ENCODE measurements at regions not wholly inside any gene's neighbourhood (a gene's known extent, or its start where the extent isn't known, plus 50 kb on each side); places are given as distances from the start of the nearest gene placed in this dataset.

DNA sequence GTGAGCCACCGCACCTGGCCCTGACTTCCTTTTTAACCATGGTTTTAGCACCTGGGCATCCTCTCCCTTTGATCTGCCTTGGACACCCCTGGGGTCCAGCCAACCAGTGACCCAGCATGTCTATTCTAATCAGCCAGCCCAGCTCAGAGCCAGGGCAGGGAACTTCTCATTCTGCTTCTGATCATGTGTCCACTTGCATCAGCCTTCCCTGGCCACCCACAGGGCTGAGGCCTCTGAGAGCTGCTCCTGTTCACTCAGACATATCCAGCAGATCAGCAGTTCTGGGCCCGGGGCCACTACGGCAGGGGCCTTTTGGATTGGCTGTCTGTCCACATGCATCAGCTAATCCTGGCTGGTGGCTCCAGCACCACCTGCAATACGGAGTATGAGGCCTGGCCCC is 117.9 kb upstream of the MAP1LC3B2 start:
- H3K36me3 ChIP-seq (ENCODE audit: control insufficient read depth, insufficient read depth, low read length): no peaks in the 10 kb centered on the region
- no peaks in the 10 kb centered on the region for H3K27me3 ChIP-seq (ENCODE audit: control insufficient read depth, insufficient read depth, low read length)
- no TSS peak for BruUV-seq (replicated peaks)
- TF ChIP-seq, protein P1, sequence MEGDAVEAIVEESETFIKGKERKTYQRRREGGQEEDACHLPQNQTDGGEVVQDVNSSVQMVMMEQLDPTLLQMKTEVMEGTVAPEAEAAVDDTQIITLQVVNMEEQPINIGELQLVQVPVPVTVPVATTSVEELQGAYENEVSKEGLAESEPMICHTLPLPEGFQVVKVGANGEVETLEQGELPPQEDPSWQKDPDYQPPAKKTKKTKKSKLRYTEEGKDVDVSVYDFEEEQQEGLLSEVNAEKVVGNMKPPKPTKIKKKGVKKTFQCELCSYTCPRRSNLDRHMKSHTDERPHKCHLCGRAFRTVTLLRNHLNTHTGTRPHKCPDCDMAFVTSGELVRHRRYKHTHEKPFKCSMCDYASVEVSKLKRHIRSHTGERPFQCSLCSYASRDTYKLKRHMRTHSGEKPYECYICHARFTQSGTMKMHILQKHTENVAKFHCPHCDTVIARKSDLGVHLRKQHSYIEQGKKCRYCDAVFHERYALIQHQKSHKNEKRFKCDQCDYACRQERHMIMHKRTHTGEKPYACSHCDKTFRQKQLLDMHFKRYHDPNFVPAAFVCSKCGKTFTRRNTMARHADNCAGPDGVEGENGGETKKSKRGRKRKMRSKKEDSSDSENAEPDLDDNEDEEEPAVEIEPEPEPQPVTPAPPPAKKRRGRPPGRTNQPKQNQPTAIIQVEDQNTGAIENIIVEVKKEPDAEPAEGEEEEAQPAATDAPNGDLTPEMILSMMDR (IDR thresholded peaks at IDR 0.05): no peak
- TF ChIP-seq, protein P2, sequence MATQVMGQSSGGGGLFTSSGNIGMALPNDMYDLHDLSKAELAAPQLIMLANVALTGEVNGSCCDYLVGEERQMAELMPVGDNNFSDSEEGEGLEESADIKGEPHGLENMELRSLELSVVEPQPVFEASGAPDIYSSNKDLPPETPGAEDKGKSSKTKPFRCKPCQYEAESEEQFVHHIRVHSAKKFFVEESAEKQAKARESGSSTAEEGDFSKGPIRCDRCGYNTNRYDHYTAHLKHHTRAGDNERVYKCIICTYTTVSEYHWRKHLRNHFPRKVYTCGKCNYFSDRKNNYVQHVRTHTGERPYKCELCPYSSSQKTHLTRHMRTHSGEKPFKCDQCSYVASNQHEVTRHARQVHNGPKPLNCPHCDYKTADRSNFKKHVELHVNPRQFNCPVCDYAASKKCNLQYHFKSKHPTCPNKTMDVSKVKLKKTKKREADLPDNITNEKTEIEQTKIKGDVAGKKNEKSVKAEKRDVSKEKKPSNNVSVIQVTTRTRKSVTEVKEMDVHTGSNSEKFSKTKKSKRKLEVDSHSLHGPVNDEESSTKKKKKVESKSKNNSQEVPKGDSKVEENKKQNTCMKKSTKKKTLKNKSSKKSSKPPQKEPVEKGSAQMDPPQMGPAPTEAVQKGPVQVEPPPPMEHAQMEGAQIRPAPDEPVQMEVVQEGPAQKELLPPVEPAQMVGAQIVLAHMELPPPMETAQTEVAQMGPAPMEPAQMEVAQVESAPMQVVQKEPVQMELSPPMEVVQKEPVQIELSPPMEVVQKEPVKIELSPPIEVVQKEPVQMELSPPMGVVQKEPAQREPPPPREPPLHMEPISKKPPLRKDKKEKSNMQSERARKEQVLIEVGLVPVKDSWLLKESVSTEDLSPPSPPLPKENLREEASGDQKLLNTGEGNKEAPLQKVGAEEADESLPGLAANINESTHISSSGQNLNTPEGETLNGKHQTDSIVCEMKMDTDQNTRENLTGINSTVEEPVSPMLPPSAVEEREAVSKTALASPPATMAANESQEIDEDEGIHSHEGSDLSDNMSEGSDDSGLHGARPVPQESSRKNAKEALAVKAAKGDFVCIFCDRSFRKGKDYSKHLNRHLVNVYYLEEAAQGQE (IDR thresholded peaks at IDR 0.05; ENCODE audit: insufficient read depth in 1 of 2, low read depth in 2 of 2, low read length in 1 of 2): no peak
- no peak for TF ChIP-seq TCF7L2 (IDR thresholded peaks at IDR 0.05; ENCODE audit: low read depth, low read length)
- no peak for TF ChIP-seq SIN3A (IDR thresholded peaks at IDR 0.05; ENCODE audit: borderline replicate concordance, insufficient read depth, low read depth, low read length)
- no peak for TF ChIP-seq POLR2AphosphoS5 (IDR thresholded peaks at IDR 0.05; ENCODE audit: low read depth, low read length)
- peaks cover 9% of the 10 kb centered on the region for H3K4me1 ChIP-seq (ENCODE audit: control insufficient read depth, insufficient read depth, low read length)
- intact Hi-C loops (cut with micrococcal nuclease; ENCODE audit: unreplicated experiment) (no loop called here), in situ Hi-C loops (cut with HindIII; ENCODE audit: low pct_unique_long_range_greater_than_20kb, low sequenced_read_pairs) (no loop called here)
- DNase-seq (ENCODE audit: low read depth, low spot score) (no peak), ATAC-seq (no peak)
- H3K4me3 ChIP-seq (ENCODE audit: low read depth in 2 of 2, low read length in 2 of 2): no peak overlapping the region
- ChIA-PET POLR2A (no interaction called here), CTCF (no interaction called here)
- H3K27ac ChIP-seq (ENCODE audit: low read length): peak overlapping the region; percentile 1; the same call in 1 of the 2 replicates
- no peaks in the 10 kb centered on the region for H3K9me3 ChIP-seq (ENCODE audit: control insufficient read depth, insufficient read depth, low read depth, low read length)

DNA sequence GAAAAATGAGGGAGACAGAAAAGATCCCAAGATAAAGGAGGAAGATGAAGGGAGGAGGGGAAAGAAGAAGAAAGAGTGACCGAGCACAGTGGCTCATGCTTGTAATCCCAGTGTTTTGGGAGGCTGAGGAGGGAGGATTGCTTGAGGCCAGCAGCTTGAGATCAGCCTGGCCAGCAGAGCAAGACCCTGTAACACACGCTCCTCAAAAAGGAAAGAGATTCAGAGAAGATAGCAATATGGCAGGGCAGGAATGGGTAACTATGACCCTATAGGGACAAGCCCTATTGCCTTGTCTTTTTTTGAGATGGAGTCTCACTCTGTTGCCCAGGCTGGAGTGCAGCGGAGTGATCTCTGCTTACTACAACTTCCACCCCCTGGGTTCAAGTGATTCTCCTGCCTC is 116.9 kb upstream of the MAP1LC3B2 start:
- DNase-seq (ENCODE audit: low read depth, low spot score) (no peak), ATAC-seq (no peak)
- Histone ChIP-seq H3K4me1 (ENCODE audit: control insufficient read depth, insufficient read depth, low read length) (no peaks in the 10 kb centered on the region; the same call in 1 of the 2 replicates), H3K27ac (ENCODE audit: low read length) (peak overlapping the region; percentile 49; the same call in 1 of the 2 replicates), H3K9me3 (ENCODE audit: control insufficient read depth, insufficient read depth, low read depth, low read length) (no peaks in the 10 kb centered on the region), H3K4me3 (ENCODE audit: low read depth in 2 of 2, low read length in 2 of 2) (no peak overlapping the region), H3K36me3 (ENCODE audit: control insufficient read depth, insufficient read depth, low read length) (no peaks in the 10 kb centered on the region), H3K27me3 (ENCODE audit: control insufficient read depth, insufficient read depth, low read length) (no peaks in the 10 kb centered on the region)
- in situ Hi-C loops (cut with HindIII; ENCODE audit: low pct_unique_long_range_greater_than_20kb, low sequenced_read_pairs) (no loop called here), intact Hi-C loops (cut with micrococcal nuclease; ENCODE audit: unreplicated experiment) (no loop called here)
- TF ChIP-seq TCF7L2 (IDR thresholded peaks at IDR 0.05; ENCODE audit: low read depth, low read length) (no peak), POLR2AphosphoS5 (IDR thresholded peaks at IDR 0.05; ENCODE audit: low read depth, low read length) (no peak), SIN3A (IDR thresholded peaks at IDR 0.05; ENCODE audit: borderline replicate concordance, insufficient read depth, low read depth, low read length) (no peak)
- TF ChIP-seq, protein P2 (IDR thresholded peaks at IDR 0.05; ENCODE audit: insufficient read depth in 1 of 2, low read depth in 2 of 2, low read length in 1 of 2): no peak
- TF ChIP-seq, protein P1 (IDR thresholded peaks at IDR 0.05): no peak
- POLR2A ChIA-PET: no interaction called here
- CTCF ChIA-PET: no interaction called here
- no TSS peak for BruUV-seq (replicated peaks)

Measured in Panc1 (cell line).